HG02763 (cell line): ENCODE measurements at regions not wholly inside any gene's neighbourhood (a gene's known extent, or its start where the extent isn't known, plus 50 kb on each side); places are given as distances from the start of the nearest gene placed in this dataset.
"Not testable (repeated sequence)": the region's sequence is repeated elsewhere in the genome, so short reads cannot be mapped to it uniquely, and the experiment has no call there.

Experiments
- ATAC-seq: cut with Tn5 transposase; IDR thresholded peaks from one replicate; pipeline ENCODE4 v1.9.1; 2021; ENCODE audit warnings: mild to moderate bottlenecking, moderate library complexity; ENCODE audit not compliant: unreplicated experiment

- ATAC-seq: no peak
These were observed 60.5 kb upstream of the ZFHX3 start for GRCh38 chr16:73108195-73108963.

- ATAC-seq: no peak
These were observed 59.4 kb upstream of the ZFHX3 start for GRCh38 chr16:73107371-73107770.

- no peak for ATAC-seq
These were observed 58.6 kb upstream of the ZFHX3 start for GRCh38 chr16:73106329-73107034.

GRCh38 chr16:73101568-73101967, 53.6 kb upstream of the ZFHX3 start:
- ATAC-seq: no peak

GRCh38 chr16:73099601-73100000, 51.7 kb upstream of the ZFHX3 start:
- not testable (repeated sequence) for ATAC-seq
